OCI-LY1 (cell line): ENCODE measurements at regions not wholly inside any gene's neighbourhood (a gene's known extent, or its start where the extent isn't known, plus 50 kb on each side); places are given as distances from the start of the nearest gene placed in this dataset.

ENCODE experiments used
- H2AFZ ChIP-seq: fragments of 200-600 bp; sonication (generic), shearing (Covaris generic); 2 replicates; pipeline ENCODE4 v1.6.0; 2014; ENCODE audit warnings: antibody characterized with exemption, mild to moderate bottlenecking, low read length
- H3F3A ChIP-seq: fragments of 200-600 bp; sonication (generic), shearing (Covaris generic); 2 replicates; pipeline ENCODE4 v1.6.0; 2014; ENCODE audit warnings: mild to moderate bottlenecking, antibody characterized with exemption, low read length, moderate library complexity; ENCODE audit not compliant: insufficient read depth
- H3K27ac ChIP-seq: fragments of 200-600 bp; sonication (generic); 2 replicates; pipeline ENCODE4 v1.5.1; 2014; ENCODE audit warnings: low read length, mixed run types, mild to moderate bottlenecking, low read depth; ENCODE audit not compliant: poor library complexity, severe bottlenecking
- H3K27me3 ChIP-seq: fragments of 200-600 bp; sonication (generic); 2 replicates; pipeline ENCODE4 v1.6.0; 2014; ENCODE audit warnings: antibody characterized with exemption, mild to moderate bottlenecking, low read length, moderate library complexity; ENCODE audit not compliant: insufficient read depth
- H3K36me3 ChIP-seq: fragments of 200-600 bp; sonication (generic); 2 replicates; pipeline ENCODE4 v1.6.1; 2014; ENCODE audit warnings: mild to moderate bottlenecking, antibody characterized with exemption, low read length, moderate library complexity, mixed read lengths; ENCODE audit not compliant: insufficient read depth
- H3K4me1 ChIP-seq: fragments of 200-600 bp; sonication (generic); 2 replicates; pipeline ENCODE4 v1.5.1; 2014; ENCODE audit warnings: mild to moderate bottlenecking, low read length, moderate library complexity; ENCODE audit not compliant: insufficient read depth, severe bottlenecking
- H3K4me2 ChIP-seq: fragments of 200-600 bp; sonication (generic), shearing (Covaris generic); 2 replicates; pipeline ENCODE4 v1.6.1; 2014; ENCODE audit warnings: low read length
- H3K4me3 ChIP-seq: fragments of 200-600 bp; sonication (generic); 2 replicates; pipeline ENCODE4 v1.5.1; 2014; ENCODE audit warnings: low read length, low read depth, mild to moderate bottlenecking, mixed read lengths; ENCODE audit not compliant: poor library complexity, severe bottlenecking
- H3K79me2 ChIP-seq: fragments of 200-600 bp; shearing (Covaris generic); 2 replicates; pipeline ENCODE4 v1.6.1; 2016; ENCODE audit warnings: mixed run types, low read length, mixed read lengths; ENCODE audit not compliant: insufficient read depth
- H3K9ac ChIP-seq: fragments of 200-600 bp; sonication (generic), shearing (Covaris generic); 2 replicates; pipeline ENCODE4 v1.6.1; 2014; ENCODE audit warnings: mild to moderate bottlenecking, low read length, mixed read lengths
- H3K9me2 ChIP-seq: fragments of 200-600 bp; sonication (generic), shearing (Covaris generic); 2 replicates; pipeline ENCODE4 v1.6.1; 2014; ENCODE audit warnings: low read depth, mild to moderate bottlenecking, low read length, mixed read lengths
- H3K9me3 ChIP-seq: fragments of 200-600 bp; shearing (Covaris generic); 2 replicates; pipeline ENCODE4 v1.6.1; 2014; ENCODE audit warnings: low read length, mixed read lengths
- H4K20me1 ChIP-seq: fragments of 200-600 bp; sonication (generic), shearing (Covaris generic); 2 replicates; pipeline ENCODE4 v1.6.0; 2016; ENCODE audit warnings: mild to moderate bottlenecking, low read length; ENCODE audit not compliant: insufficient read depth
- EZH2 ChIP-seq: fragments of 200-600 bp; sonication (generic), shearing (Covaris generic); IDR thresholded peaks from 2 replicates; pipeline ENCODE4 v1.8.0; 2017; ENCODE audit warnings: borderline replicate concordance, mixed run types, mild to moderate bottlenecking, antibody characterized with exemption, low read length, moderate library complexity, mixed read lengths
- TF ChIP-seq, protein P1 (sequence below): fragments of 200-600 bp; sonication (generic), shearing (Covaris generic); IDR thresholded peaks from 2 replicates; pipeline ENCODE4 v1.5.1; 2017; ENCODE audit warnings: mild to moderate bottlenecking, antibody characterized with exemption, low read length, moderate library complexity, mixed read lengths

- TF ChIP-seq, protein P1, sequence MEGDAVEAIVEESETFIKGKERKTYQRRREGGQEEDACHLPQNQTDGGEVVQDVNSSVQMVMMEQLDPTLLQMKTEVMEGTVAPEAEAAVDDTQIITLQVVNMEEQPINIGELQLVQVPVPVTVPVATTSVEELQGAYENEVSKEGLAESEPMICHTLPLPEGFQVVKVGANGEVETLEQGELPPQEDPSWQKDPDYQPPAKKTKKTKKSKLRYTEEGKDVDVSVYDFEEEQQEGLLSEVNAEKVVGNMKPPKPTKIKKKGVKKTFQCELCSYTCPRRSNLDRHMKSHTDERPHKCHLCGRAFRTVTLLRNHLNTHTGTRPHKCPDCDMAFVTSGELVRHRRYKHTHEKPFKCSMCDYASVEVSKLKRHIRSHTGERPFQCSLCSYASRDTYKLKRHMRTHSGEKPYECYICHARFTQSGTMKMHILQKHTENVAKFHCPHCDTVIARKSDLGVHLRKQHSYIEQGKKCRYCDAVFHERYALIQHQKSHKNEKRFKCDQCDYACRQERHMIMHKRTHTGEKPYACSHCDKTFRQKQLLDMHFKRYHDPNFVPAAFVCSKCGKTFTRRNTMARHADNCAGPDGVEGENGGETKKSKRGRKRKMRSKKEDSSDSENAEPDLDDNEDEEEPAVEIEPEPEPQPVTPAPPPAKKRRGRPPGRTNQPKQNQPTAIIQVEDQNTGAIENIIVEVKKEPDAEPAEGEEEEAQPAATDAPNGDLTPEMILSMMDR = no peak
- TF ChIP-seq EZH2 = no peak
- H3K4me3 ChIP-seq = no peak overlapping the region
- H3K27ac ChIP-seq = no peak overlapping the region
- H3F3A ChIP-seq = no peaks in the 10 kb centered on the region
- H3K4me1 ChIP-seq = no peaks in the 10 kb centered on the region
- H3K79me2 ChIP-seq = no peaks in the 10 kb centered on the region
- H4K20me1 ChIP-seq = no peaks in the 10 kb centered on the region
- no peaks in the 10 kb centered on the region for H3K9me2 ChIP-seq
- no peaks in the 10 kb centered on the region for H3K9me3 ChIP-seq
- no peaks in the 10 kb centered on the region for H3K36me3 ChIP-seq
- no peaks in the 10 kb centered on the region for H3K27me3 ChIP-seq
- H2AFZ ChIP-seq = no peak overlapping the region
- no peak overlapping the region for H3K9ac ChIP-seq
- H3K4me2 ChIP-seq = no peak overlapping the region
Measured at GRCh38 chr13:23988546-23989122, 91.3 kb upstream of the C1QTNF9B start.

DNA sequence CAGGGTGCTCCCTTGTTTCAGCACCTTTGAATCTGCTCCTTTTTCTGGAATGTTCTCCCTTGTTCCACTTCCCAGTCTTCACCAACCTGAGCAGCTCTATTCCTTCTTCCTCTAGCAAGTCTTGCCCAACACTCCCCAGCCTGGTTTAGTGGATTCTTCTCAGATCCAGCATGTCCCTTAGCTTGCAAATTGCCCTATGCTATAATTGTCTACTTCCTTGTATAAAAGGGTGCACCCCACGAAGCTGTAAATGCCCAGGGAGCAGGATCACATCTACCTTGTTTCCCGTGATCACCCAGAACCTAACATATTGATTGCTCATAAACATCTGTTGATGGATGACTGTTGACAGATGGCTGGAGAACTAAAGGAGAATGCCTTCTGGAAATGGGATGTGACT lies 93.2 kb upstream of the C1QTNF9B start:
- H3K4me1 ChIP-seq = no peaks in the 10 kb centered on the region
- H3K4me2 ChIP-seq = no peak overlapping the region
- no peaks in the 10 kb centered on the region for H3K27me3 ChIP-seq
- no peaks in the 10 kb centered on the region for H3K36me3 ChIP-seq
- H2AFZ ChIP-seq = no peak overlapping the region
- H3K4me3 ChIP-seq = no peak overlapping the region
- H4K20me1 ChIP-seq = no peaks in the 10 kb centered on the region
- no peak for TF ChIP-seq EZH2
- TF ChIP-seq, protein P1 = no peak
- H3K9me2 ChIP-seq = no peaks in the 10 kb centered on the region
- H3K27ac ChIP-seq = no peak overlapping the region
- no peak overlapping the region for H3K9ac ChIP-seq
- H3F3A ChIP-seq = no peaks in the 10 kb centered on the region
- H3K79me2 ChIP-seq = no peaks in the 10 kb centered on the region
- H3K9me3 ChIP-seq = no peaks in the 10 kb centered on the region

DNA sequence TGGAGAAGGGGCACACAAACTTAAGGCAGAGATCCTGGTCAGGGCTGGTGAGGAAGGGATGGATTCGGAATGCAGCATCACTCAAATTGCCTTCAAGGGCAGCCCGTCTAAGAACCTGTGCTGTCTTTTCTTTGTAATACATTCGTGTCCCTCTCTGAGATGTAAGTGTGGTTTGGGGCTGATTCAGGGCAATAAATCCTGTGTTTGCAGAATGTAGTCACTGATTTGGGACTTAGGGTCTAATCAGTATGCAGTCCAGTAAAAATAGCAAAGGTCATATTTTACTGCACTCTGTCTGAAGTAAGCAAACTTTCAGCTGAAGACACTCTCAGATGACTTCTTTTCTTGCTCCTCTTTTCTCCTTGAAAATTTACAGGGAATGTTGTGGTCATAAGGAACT lies 93.8 kb upstream of the C1QTNF9B start:
- no peaks in the 10 kb centered on the region for H3K9me2 ChIP-seq
- H3K27me3 ChIP-seq = no peaks in the 10 kb centered on the region
- no peak overlapping the region for H3K4me2 ChIP-seq
- no peaks in the 10 kb centered on the region for H3F3A ChIP-seq
- H3K9me3 ChIP-seq = no peaks in the 10 kb centered on the region
- H3K4me1 ChIP-seq = no peaks in the 10 kb centered on the region
- H3K4me3 ChIP-seq = no peak overlapping the region
- no peaks in the 10 kb centered on the region for H3K79me2 ChIP-seq
- no peaks in the 10 kb centered on the region for H4K20me1 ChIP-seq
- H3K36me3 ChIP-seq = no peaks in the 10 kb centered on the region
- no peak overlapping the region for H3K27ac ChIP-seq
- TF ChIP-seq, protein P1 = no peak
- TF ChIP-seq EZH2 = no peak
- no peak overlapping the region for H3K9ac ChIP-seq
- no peak overlapping the region for H2AFZ ChIP-seq
